ENCODE measurements at regions not wholly inside any gene's neighbourhood (a gene's known extent, or its start where the extent isn't known, plus 50 kb on each side); places are given as distances from the start of the nearest gene placed in this dataset.

GRCh38 chr1:104092698-104093097, 343.0 kb downstream of the AMY1C start (continued):
- TF ChIP-seq ZNF318 (CRISPR knock-in tag; IDR thresholded peaks at IDR 0.05) (no peak), PITX1 (CRISPR knock-in tag; IDR thresholded peaks at IDR 0.05) (no peak), GLI4 (CRISPR knock-in tag; IDR thresholded peaks at IDR 0.05; ENCODE audit: borderline replicate concordance) (no peak), NFE2L1 (CRISPR knock-in tag; IDR thresholded peaks at IDR 0.05; ENCODE audit: borderline replicate concordance) (no peak), ZNF841 (CRISPR knock-in tag; IDR thresholded peaks at IDR 0.05; ENCODE audit: borderline replicate concordance) (no peak), HMGA1 (CRISPR knock-in tag; conservative IDR thresholded peaks at IDR 0.05) (no peak), TCF7 (IDR thresholded peaks at IDR 0.05; ENCODE audit: low read depth) (no peak), KIAA2018 (CRISPR knock-in tag; IDR thresholded peaks at IDR 0.05; ENCODE audit: borderline replicate concordance) (no peak), ZNF512 (CRISPR knock-in tag; IDR thresholded peaks at IDR 0.05) (no peak), ZFY (CRISPR knock-in tag; IDR thresholded peaks at IDR 0.05) (no peak)
